Stimulated activated naive B cell treated with anti-CD40 and anti-IgM and Interleukin-4, amounts not matched to agents 10 μg/mL and 1 μg/mL and 100 μg/mL, for 72 hours (primary cell): ENCODE measurements at regions not wholly inside any gene's neighbourhood (a gene's known extent, or its start where the extent isn't known, plus 50 kb on each side); places are given as distances from the start of the nearest gene placed in this dataset.
A peak's percentile ranks its signal among the peaks of the same experiment; 100 is the strongest.
"Not testable (repeated sequence)": the region's sequence is repeated elsewhere in the genome, so short reads cannot be mapped to it uniquely, and the experiment has no call there.

Experiments
- ATAC-seq, 2 donors: fragments of 150-1000 bp; cut with Tn5 transposase; replicated peaks; 2 replicates each; pipeline ENCODE4 v1.10.0; 2021; ENCODE audit warnings: moderate library complexity in 1 of 2
- DNase-seq: peaks from one replicate; pipeline ENCODE4 v3.0.0; 2021
- H3K27ac Mint-ChIP-seq: one replicate; pipeline ENCODE4 v1.8.0; 2022; ENCODE audit warnings: mild to moderate bottlenecking, mixed read lengths
- H3K27me3 Mint-ChIP-seq, 2 donors: one replicate each; pipeline ENCODE4 v1.8.0; 2022; ENCODE audit warnings: mixed read lengths in 2 of 2
- H3K36me3 Mint-ChIP-seq, 2 donors: one replicate each; pipeline ENCODE4 v1.8.0; 2022; ENCODE audit warnings: mixed read lengths in 2 of 2, mild to moderate bottlenecking in 1 of 2
- H3K4me1 Mint-ChIP-seq, 2 donors: one replicate each; pipeline ENCODE4 v1.8.0; 2022; ENCODE audit warnings: mixed read lengths in 2 of 2, mild to moderate bottlenecking in 1 of 2
- H3K4me3 Mint-ChIP-seq, 2 donors: one replicate each; pipeline ENCODE4 v1.8.0; 2022; ENCODE audit warnings: mild to moderate bottlenecking in 2 of 2, mixed read lengths in 2 of 2, moderate library complexity in 1 of 2
- H3K9me3 Mint-ChIP-seq, 2 donors: one replicate each; pipeline ENCODE4 v1.8.0; 2022; ENCODE audit warnings: mixed read lengths in 2 of 2, mild to moderate bottlenecking in 1 of 2

DNA sequence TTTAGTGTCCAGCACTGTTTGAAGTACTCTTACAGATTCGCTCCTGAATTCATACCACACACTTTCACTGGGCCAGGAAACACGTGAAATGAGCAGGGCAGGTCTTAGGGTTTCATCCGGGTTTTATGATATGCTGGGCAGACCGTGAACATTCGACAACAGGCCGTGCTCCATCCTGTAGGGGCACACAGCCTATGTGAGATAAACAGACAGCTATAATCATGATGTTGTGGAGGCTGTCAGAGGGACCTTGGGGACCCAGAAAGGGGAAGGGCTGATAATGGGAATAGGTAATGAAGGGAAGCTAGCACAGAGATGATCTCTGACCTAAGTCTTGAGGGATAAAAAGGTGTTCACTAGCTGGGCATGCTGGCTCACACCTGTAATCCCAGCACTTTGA lies 110.4 kb downstream of the RIN2 start:
- DNase-seq (no peak), ATAC-seq (peak in 1 of 2 donors; percentile 39)
- Mint-ChIP-seq H3K9me3 (peaks cover 12 to 13% of the 10 kb centered on the region in 2 donors), H3K4me3 (no peak overlapping the region), H3K4me1 (peaks cover 0 to 10% of the 10 kb centered on the region in 2 donors), H3K36me3 (peaks cover 0 to 6% of the 10 kb centered on the region in 2 donors), H3K27me3 (no peaks in the 10 kb centered on the region), H3K27ac (no peak overlapping the region)

DNA sequence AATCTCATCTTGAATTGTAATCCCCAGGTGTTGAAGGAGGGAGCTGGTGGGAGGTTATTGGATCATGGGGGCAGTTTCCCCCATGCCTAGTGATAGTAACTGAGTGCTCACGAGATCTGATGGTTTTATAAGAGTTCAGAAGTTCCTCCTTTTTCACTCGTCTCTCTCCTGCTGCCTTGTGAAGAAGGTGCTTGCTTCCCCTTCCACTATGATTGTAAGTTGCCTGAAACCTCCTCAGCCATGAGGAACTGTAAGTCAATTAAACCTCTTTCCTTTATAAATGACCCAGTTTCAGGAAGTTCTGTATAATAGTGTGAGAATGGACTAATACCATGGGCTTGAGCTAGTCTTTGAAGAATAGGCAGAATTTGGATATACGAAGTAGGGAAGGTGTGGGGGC lies 113.9 kb downstream of the RIN2 start:
- Mint-ChIP-seq H3K27me3 (peaks cover 0 to 4% of the 10 kb centered on the region in 2 donors), H3K9me3 (peaks cover 12 to 13% of the 10 kb centered on the region in 2 donors), H3K4me3 (no peak overlapping the region), H3K27ac (no peak overlapping the region), H3K36me3 (peaks cover 4 to 6% of the 10 kb centered on the region in 2 donors), H3K4me1 (peaks cover 6 to 21% of the 10 kb centered on the region in 2 donors)
- DNase-seq (no peak), ATAC-seq (no peak)

DNA sequence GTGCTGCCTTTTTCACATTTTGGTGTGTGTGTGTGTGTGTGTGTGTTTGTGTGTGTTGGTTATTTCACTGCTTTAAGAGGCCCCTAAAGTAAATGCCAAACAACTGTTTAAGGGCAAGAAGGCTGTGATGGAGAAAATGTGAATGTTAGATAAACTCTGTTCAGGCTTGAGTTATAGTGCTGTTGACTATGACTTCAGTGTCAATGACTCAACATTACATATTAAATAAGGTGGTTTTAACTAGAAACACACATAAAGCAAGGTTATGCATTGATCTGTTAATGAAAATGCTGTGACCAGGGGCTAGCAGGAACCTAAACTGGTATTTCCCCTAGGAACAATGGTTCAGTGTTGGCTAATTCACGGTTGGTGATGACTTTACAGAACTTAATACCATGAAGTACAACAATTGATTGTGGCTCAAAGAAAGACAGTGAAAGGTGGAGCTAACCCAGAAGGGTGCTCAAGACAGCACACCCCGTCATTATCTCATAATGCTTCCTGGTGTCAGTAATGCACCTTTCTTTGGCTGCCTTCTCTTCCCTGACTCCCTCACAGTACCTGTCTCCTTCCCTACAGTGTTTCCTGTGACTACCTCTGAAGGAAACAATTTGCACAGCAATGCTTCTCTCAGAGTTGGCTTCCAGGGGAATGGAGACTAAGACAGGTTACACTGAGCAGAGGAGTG lies 116.1 kb downstream of the RIN2 start:
- Mint-ChIP-seq H3K4me3 (no peak overlapping the region), H3K27ac (no peak overlapping the region), H3K36me3 (peaks cover 4 to 6% of the 10 kb centered on the region in 2 donors), H3K27me3 (peaks cover 0 to 4% of the 10 kb centered on the region in 2 donors), H3K9me3 (peaks cover 12 to 13% of the 10 kb centered on the region in 2 donors), H3K4me1 (peaks cover 6 to 11% of the 10 kb centered on the region in 2 donors)
- ATAC-seq (no peak), DNase-seq (no peak)

DNA sequence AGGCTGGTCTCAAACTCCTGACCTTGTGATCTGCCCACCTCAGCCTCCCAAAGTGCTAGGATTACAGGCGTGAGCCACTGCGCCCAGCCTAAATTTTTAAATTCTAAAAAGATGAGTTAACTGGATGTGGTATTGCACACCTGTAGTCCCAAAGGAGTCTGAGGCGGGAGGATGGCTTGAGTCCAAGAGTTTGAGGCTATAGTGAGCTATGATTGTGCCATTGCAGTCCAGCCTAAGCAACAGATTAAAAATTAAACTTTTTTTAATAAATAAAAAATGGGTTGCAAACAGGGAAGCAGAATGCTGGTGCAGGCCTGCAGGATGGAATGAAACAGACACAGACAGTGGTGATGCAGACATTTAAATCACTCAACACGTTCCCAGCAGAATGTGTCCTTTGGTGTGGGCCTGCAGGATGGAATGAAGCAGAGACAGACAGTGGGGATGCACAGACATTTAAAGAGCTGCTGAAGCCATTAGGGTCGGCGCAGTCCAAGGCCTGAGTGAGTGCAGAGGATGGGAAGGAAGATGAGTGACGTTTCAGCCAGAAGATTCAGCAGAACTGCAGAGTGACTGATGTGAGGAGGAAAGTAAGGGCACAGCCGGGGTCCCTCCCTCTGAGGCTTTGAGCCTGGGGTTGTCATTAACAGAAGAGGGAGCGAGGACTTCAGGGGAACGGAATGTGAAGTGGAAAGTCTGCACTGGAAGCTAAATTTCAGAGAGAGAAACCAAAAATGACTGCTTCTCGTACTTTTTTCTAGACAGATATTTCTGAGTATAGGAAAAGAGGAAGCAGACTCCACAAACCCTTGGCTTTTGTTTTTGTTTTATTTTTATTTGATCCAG lies 117.5 kb downstream of the RIN2 start:
- Mint-ChIP-seq H3K27ac (no peak overlapping the region), H3K36me3 (peaks cover 4 to 6% of the 10 kb centered on the region in 2 donors), H3K27me3 (peaks cover 0 to 4% of the 10 kb centered on the region in 2 donors), H3K9me3 (peaks cover 12 to 13% of the 10 kb centered on the region in 2 donors), H3K4me3 (peak overlapping the region in 1 of 2 donors; percentile 17), H3K4me1 (peaks cover 9 to 15% of the 10 kb centered on the region in 2 donors)
- ATAC-seq (no peak), DNase-seq (no peak)

DNA sequence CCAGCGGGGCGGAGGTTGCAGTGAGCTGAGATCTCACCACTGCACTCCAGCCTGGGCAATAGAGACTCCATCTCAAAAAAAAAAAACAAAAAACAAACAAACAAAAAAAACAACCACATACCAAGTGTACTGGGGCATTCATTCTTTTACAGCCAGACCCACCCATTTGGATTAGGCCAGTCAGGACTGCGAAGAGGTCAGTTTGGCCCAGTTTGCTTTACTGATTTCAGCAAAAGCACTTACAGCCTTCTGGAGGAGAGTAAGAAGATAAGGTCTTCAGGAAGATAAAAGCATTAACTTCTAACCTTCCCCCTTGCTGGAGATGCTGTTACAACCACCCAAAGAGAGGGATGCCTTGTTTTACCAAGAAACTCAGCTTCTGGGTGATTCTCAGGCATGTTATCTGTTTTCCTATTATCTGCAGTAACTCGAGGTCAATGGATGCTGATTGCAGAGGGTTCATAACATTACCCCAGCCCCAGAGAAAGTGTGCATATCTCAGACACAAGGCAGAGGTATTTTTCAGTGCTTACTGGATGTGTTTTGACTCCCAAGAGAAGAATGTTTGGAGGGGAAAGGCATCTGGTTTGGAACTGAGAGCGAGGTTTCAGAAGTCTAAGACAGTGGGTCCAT lies 118.9 kb downstream of the RIN2 start:
- Mint-ChIP-seq H3K27ac (no peak overlapping the region), H3K36me3 (peaks cover 4 to 5% of the 10 kb centered on the region in 2 donors), H3K4me1 (peaks cover 11 to 15% of the 10 kb centered on the region in 2 donors), H3K9me3 (peaks cover 4 to 6% of the 10 kb centered on the region in 2 donors), H3K4me3 (no peak overlapping the region), H3K27me3 (peaks cover 0 to 4% of the 10 kb centered on the region in 2 donors)
- no peak for ATAC-seq
- no peak for DNase-seq

DNA sequence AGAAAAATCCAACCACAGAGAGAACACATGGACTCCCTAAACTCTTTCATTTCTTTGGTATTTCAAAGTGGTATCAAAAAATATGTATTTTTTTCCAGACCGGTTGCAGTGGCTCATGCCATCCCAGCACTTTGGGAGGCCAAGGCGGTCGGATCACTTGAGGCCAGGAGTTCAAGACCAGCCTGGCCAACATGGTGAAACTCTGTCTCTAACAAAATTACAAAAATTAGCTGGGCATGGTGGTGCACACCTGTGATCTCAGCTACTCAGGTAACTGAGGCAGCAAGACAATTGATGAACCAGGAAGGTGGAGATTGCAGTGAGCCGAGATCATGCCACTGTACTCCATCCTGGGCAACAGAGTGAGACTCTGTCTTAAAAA lies 121.8 kb downstream of the RIN2 start:
- not testable (repeated sequence) for ATAC-seq, DNase-seq, H3K9me3 Mint-ChIP-seq, H3K27ac Mint-ChIP-seq, H3K4me3 Mint-ChIP-seq, H3K36me3 Mint-ChIP-seq
- peaks cover 11 to 15% of the 10 kb centered on the region in 2 donors for H3K4me1 Mint-ChIP-seq
- peaks cover 6 to 11% of the 10 kb centered on the region in 2 donors for H3K27me3 Mint-ChIP-seq

DNA sequence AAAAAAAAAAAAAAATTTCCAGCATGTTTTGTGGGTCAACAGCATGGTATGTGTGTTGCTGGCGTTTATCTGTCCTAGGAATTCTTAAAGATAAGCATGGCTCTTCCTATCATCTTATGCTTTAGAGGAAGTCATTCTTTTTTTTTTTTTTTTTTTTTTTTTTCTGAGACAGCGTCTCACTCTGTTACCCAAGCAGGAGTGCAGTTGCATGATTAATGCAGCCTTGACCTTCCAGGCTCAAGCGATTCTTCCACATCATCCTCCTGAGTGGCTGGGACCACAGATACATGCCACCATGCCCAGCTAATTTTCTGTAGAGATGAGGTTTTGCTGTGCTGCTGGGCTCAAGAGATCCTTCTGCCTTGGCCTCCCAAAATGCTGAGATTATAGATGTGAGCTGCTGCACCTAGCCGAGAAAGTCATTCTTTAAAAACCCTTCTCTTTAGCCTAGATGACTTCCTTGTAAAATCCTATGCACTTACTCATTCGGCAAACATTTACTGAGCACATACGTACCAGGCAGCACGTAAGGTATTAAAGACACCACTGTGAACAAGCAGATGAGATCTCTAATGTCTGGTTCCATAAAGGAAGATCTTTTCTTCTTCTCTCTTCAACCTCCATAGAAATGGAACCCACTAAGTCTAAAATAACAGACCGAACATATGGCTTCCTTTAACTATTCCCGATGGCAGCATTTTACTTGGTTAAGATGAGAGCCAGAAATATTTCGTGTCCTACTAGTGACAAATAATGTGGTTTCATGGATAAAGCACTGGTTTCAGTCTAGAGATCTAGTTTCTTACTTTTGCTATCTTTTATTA lies 122.4 kb downstream of the RIN2 start:
- Mint-ChIP-seq H3K36me3 (no peaks in the 10 kb centered on the region), H3K27ac (no peak overlapping the region), H3K9me3 (no peaks in the 10 kb centered on the region), H3K4me3 (no peak overlapping the region), H3K27me3 (peaks cover 6 to 16% of the 10 kb centered on the region in 2 donors), H3K4me1 (peaks cover 11 to 14% of the 10 kb centered on the region in 2 donors)
- ATAC-seq: peak in 1 of 2 donors; percentile 36
- DNase-seq: no peak

DNA sequence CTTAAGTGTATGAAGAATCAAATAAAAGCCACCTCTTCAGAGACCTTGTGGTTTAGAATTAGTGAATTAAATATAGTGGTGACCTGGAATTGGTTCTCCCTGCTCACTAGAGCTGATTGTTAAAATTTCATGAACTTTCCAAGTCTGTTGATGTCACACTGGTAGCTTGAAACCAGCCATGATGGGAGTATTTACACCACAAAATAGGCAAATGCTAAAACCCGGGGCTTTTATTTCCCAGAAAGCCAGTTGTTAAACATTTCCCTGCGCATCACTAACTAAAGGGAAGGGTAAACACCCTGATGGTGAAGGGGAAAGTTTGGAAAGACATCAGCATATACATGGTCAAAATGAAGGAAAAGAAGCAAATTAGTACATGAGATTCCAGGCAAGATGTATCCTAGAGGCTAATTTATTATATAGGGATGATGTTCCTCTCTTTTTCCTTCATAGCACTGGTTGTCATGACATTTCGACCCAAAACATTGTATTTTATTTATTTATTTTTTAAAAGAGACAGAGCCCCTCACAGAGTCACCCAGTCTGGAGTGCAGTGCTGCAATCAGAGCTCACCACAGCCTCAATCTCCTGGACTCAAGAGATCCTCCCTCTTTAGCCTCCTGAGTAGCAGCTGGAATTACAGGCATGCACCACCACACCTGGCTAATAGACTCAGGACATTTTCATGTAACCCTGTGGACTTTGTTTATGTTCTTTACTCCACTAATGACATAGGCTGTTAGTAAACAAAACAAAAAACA lies 123.2 kb downstream of the RIN2 start:
- Mint-ChIP-seq H3K9me3 (no peaks in the 10 kb centered on the region), H3K27ac (no peak overlapping the region)

DNA sequence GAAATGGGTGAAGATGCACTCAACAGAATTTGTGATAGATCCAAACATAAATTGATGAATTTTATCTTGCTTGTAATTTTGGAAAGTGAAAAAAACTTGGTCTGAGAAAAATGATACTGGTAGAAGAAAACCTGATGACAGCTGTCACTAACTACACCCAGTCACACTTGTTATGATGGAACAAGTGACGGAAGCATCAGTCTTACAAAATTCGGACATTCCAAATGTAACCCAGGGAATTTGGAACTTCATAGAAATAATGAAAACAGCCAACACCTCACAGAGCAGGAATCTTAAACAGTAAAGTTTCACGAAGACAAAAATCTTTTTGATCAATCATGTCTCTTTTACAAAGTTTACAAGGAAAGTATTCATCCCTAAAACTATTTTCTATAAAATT lies 123.9 kb downstream of the RIN2 start:
- Mint-ChIP-seq H3K4me1 (peaks cover 4 to 5% of the 10 kb centered on the region in 2 donors), H3K27ac (no peak overlapping the region), H3K9me3 (no peaks in the 10 kb centered on the region), H3K27me3 (peaks cover 6 to 16% of the 10 kb centered on the region in 2 donors), H3K36me3 (no peaks in the 10 kb centered on the region), H3K4me3 (no peak overlapping the region)
- ATAC-seq (no peak), DNase-seq (no peak)

More for the DNA sequence above, 123.2 kb downstream of the RIN2 start:
- Mint-ChIP-seq H3K27me3 (peaks cover 6 to 16% of the 10 kb centered on the region in 2 donors), H3K4me3 (no peak overlapping the region), H3K4me1 (peaks cover 5 to 6% of the 10 kb centered on the region in 2 donors), H3K36me3 (no peaks in the 10 kb centered on the region)
- ATAC-seq (no peak), DNase-seq (no peak)

DNA sequence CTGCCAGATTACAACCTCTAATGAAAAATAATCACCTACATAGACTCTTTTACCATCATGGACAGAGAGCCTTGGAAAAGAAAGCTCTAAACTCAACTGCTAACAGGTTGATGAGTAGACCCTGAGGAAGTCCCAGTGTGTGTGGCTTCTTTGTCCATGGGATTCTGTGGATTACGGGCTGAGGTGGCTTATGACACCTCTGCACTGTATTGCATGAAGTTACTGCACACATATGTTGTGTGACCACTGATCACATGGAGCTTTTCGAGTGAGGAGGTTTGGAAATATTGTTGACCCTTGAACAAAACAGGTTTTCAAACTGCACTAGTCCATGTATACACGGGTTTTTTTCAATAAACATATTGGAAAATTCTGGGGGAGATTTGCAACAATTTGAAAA lies 124.4 kb downstream of the RIN2 start:
- Mint-ChIP-seq H3K4me1 (peaks cover 4 to 5% of the 10 kb centered on the region in 2 donors), H3K9me3 (no peaks in the 10 kb centered on the region), H3K36me3 (no peaks in the 10 kb centered on the region), H3K4me3 (no peak overlapping the region), H3K27ac (no peak overlapping the region), H3K27me3 (peaks cover 6 to 16% of the 10 kb centered on the region in 2 donors)
- DNase-seq (no peak), ATAC-seq (no peak)

DNA sequence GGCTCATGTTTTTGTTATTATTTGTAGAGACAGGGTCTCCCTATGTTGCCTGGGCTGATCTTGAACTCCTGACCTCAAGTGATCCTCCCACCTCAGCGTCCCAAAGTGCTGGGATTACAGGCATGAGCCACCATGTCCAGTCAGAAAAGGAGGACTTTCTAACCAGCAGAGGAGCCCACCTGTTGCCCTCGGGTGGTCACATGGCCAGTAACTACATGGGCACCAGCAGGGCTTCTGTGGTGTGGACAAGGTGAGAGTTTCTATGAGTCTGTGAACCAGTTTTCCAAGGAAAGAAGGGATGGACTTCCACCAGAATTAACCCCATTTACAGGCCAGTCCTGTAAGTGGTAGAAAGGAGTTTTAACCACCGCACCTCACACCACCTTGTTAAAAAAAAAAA lies 125.4 kb downstream of the RIN2 start:
- DNase-seq (no peak), ATAC-seq (no peak)
- Mint-ChIP-seq H3K9me3 (no peaks in the 10 kb centered on the region), H3K36me3 (no peaks in the 10 kb centered on the region), H3K27me3 (peaks cover 6 to 25% of the 10 kb centered on the region in 2 donors), H3K4me1 (peaks cover 4 to 5% of the 10 kb centered on the region in 2 donors), H3K27ac (no peak overlapping the region), H3K4me3 (no peak overlapping the region)

DNA sequence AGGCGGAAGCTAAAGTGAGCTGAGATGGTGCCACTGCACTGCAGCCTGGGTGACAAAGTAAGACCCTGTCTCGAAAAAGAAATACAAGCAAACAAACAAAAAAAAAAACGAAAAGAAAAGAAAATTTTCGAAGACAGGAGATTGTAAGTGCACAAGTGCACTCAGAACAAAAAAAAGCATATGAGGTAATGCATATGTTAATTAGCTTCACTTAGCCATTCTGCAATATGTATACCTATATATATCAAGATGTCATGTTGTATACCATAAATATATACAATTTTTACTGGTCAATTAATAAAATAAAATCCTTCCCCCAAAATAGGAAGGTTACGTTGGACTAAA lies 127.5 kb downstream of the RIN2 start:
- DNase-seq (no peak), ATAC-seq (no peak)
- no peak overlapping the region for H3K27ac Mint-ChIP-seq
- no peaks in the 10 kb centered on the region for H3K9me3 Mint-ChIP-seq
- peaks cover 19 to 45% of the 10 kb centered on the region in 2 donors for H3K27me3 Mint-ChIP-seq
- H3K36me3 Mint-ChIP-seq: no peaks in the 10 kb centered on the region
- peaks cover 5 to 11% of the 10 kb centered on the region in 2 donors for H3K4me1 Mint-ChIP-seq
- no peak overlapping the region for H3K4me3 Mint-ChIP-seq

DNA sequence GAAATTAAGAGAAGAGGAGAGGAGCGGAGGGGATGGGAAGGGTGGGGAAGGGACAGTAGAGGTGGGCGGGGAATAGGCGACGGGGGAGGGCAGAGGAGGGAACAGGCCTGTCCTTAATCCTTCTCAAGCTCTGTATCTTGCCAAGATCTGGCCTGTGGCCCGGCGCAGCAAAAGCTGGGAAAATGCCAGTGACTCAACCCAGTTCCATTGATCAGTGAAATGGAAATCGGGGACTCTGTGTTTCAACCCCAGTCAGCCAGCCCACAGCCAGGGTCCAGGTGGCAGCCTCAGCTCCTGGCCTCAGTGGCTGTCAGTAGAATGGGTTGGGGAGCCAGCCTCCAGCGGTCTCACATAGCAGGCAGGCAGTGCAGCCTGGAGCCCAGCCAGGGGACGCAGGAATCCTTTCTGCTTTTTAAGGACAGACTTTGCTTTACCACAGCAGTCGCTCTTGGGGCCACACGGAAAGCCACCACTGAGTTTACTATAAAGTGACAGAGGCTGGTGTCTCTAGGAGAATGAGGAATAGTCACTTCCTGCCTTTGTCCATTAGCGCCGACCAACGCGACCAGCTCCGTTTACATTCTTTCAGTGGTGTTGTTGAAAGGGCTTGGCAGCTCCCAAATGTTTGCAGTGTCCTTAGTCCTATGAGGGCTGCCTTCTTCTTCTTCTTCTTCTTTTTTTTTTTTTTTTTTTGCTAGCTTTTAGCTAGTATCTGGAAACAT lies 128.0 kb downstream of the RIN2 start:
- ATAC-seq (no peak), DNase-seq (no peak)
- peaks cover 19 to 51% of the 10 kb centered on the region in 2 donors for H3K27me3 Mint-ChIP-seq
- H3K4me3 Mint-ChIP-seq: no peak overlapping the region
- no peak overlapping the region for H3K27ac Mint-ChIP-seq
- peaks cover 2 to 10% of the 10 kb centered on the region in 2 donors for H3K4me1 Mint-ChIP-seq
- no peaks in the 10 kb centered on the region for H3K36me3 Mint-ChIP-seq
- no peaks in the 10 kb centered on the region for H3K9me3 Mint-ChIP-seq
